GM18951 (cell line): ENCODE measurements at regions not wholly inside any gene's neighbourhood (a gene's known extent, or its start where the extent isn't known, plus 50 kb on each side); places are given as distances from the start of the nearest gene placed in this dataset.

ENCODE experiments used
- POLR2A ChIP-seq: IDR thresholded peaks from 4 replicates; pipeline ENCODE4 v1.6.1; 2011; ENCODE audit warnings: mild to moderate bottlenecking; ENCODE audit not compliant: insufficient read length, insufficient read depth; ENCODE audit errors: extremely low read depth
- in situ Hi-C: fragments of 300-500 bp; cut with MboI; formaldehyde crosslinking; loops from one replicate; pipeline ENCODE4 v1.12.0; 2022; ENCODE audit warnings: low sequenced_read_pairs, mixed read lengths, inconsistent platforms; ENCODE audit not compliant: unreplicated experiment

DNA sequence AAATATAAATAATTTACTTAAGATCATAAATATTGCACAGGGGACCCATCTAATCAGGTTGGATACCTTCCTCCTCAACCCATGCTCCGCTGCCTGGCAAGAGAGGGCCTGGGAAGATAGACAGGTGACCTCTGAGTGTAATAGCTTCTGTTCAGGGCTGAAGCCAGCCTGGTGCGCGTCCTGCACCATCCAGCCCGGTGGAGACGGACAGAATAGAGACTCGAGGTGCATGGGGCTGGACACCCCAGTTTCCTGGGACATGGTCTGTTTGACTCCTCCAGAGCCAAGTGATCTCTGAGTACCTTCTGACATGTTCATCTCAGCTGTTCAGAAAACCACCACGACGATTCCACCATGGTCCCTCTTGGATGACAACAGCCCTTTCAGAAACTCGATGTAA, 209.3 kb upstream of the MYT1L start:
- in situ Hi-C loops, result no loop called here
- no peak for TF ChIP-seq POLR2A

DNA sequence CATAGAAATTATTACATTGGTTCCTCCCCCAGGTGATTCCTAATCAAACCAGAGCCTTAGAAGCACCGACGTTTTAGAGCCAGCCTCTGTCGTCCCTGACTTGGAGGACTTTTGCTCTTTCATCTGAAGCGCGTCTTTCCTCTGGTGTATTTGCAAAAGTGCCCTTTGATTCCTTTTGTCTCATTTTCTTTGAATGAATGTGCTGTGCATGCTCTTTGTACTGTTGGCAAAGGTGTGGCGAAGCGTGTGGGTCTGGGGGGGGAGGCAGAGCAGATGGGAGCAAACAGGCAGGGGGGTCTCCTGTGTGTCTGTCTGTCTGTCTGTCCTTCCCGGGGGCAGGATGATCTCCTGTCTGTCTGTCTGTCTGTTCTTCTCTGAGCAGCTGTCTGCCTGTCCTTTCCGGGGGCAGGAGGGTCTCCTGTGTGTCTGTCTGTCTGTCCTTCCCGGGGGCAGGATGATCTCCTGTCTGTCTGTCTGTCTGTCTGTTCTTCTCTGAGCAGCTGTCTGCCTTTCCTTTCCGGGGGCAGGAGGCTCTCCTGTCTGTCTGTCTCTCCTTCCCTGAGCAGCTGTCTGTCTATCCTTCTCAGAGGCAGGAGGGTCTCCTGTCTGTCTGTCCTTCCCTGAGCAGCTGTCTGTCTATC, 205.5 kb upstream of the MYT1L start:
- in situ Hi-C loops, result no loop called here
- no peak for TF ChIP-seq POLR2A

DNA sequence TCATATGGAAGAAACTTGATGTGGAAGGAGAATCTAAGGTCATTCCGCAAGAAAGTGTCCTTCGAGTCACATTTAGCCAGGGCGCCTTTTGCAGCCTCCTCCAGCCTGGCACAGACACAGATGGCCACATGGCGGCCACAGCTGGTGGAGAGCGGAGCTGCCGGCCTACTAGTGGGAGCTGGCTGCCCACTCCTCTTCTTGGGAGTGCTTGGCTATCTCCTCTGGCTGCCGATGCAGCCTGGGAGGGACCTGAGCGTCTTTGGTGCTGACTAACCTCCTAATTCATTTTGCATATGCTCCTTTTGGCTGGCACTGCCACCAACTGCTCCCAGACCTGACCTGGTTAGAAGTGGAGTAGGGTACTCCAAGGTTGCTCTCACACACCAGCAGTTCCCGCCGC, 199.3 kb upstream of the MYT1L start:
- in situ Hi-C loops, result no loop called here
- no peak for TF ChIP-seq POLR2A

DNA sequence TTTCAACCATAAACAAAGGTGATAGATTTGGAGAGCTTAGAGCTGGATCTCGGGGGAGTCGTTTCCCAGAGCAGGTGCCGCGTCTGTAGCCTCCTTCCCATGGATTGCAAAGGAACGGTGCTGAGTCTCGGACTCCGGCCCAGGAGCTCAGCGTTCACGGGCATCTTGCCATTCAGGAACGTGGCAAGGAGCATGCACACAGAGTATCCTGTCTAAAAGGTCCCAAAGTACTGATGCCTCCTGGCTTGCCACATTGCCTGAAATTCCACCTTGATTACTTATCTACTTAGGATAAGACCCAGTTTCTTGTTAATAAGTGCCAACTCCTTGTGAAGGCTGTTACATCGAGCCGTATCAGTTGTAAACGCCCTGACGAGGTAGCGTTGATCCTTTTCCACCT, 197.8 kb upstream of the MYT1L start:
- TF ChIP-seq POLR2A, result no peak
- in situ Hi-C loops, result no loop called here

DNA sequence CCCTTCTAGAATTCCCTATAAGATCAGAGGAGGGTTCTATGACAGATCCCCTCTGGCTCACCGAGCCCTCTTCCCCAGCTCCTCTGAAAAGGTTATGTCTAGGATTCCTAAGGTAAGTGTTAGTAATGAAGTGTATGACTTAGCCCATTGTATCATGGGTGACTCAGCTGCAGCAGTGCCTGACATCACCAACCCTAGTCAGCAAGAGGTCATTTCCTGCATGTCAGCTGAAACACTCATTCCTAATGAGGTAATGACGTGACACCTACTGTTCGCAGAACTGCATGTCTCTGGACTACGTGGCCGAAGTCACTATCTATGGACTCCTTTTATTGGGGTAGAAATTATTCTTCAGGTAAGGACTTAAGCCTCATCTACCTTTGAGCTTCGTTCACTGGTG, 196.1 kb upstream of the MYT1L start:
- no peak for TF ChIP-seq POLR2A
- in situ Hi-C loops, result no loop called here

DNA sequence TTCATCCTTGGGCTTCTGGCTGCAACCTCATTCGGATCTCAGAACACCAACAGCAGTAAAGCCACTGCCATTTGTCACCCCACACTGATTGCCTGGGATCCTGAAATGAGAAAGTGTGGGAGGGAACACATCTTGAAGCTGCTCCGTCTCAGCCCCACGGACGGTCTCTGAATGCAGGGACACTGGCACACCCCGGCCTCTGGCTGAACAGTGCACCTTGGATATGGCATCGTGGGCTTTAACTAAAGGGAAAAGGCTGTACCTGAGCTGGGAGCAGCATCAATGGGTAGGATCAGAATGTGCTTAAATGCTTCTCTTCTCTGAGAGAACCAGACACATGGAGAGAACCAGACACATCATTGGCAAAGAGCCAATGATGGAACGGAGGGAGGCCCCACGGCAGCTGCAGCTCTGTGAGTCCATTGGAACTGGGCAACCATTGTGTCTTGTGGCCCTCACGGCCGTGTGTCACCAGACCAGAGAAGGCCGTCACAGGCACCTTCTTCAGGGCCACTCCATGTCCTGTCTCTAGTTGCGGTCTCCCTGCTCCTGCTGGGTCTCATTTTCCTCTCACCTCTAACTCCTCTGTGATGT, 193.4 kb upstream of the MYT1L start:
- in situ Hi-C loops, result no loop called here

DNA sequence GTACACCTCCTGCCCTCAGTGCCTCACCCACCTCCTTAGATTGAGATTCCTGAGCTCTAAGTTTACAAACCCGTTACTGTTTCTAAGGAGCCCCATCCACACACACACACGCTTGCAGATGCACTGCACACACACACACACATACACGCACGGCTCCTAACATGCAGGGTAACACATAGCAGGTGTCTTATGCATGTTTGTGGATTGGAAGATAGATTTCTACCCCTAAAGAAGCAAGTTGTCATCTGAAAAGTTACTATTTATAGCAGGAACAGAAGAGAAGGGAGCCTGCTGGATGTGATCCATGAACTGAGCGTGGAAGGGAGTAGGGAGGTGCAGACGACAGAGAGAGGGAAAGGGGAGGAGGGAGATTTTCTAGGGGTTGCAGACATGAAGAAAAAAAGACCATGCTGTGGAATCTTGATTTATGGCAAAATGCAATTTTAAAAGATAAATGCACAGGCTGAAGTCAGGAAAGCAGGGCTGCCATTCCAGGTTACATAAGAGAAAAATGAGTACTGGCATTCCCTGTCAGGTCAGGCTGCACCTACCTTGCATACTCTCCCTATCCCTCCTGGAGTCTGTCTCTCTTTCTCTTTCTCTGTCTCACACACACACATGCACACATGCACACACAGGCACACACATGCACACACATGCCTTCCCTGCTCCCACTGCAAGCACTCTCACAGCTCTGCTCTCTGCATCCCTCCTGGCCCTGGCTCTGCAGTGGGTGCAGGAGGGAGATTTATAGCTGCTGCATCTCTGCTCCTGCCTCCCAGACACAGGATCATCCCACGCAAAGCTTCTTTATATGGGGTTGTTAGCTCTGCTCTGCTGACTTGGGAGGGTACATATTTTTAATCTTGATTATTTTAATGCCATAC, 192.6 kb upstream of the MYT1L start:
- in situ Hi-C loops, result no loop called here
- TF ChIP-seq POLR2A, result no peak

More for the DNA sequence above, 193.4 kb upstream of the MYT1L start:
- no peak for TF ChIP-seq POLR2A

DNA sequence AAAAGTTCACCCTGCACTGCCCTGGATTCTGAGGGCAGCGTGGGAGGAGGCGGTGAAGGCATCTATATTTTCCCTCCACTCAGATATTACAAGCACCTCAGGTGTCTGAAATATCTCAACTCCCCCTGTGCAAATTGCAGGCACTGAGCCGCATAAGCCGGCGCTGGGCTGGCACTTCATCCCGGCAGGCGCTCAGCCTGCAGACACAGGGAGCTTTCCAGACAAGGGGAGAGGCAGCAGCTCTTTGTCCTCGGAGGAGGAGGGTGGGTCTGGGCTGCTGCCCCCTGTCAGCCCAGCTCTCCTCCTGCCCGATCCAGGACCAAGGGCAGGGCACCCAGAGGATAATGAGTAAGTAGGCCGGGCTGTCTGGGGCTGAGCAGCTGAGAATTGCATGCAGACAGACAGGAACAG, 189.3 kb upstream of the MYT1L start:
- TF ChIP-seq POLR2A, result no peak
- in situ Hi-C loops, result no loop called here

DNA sequence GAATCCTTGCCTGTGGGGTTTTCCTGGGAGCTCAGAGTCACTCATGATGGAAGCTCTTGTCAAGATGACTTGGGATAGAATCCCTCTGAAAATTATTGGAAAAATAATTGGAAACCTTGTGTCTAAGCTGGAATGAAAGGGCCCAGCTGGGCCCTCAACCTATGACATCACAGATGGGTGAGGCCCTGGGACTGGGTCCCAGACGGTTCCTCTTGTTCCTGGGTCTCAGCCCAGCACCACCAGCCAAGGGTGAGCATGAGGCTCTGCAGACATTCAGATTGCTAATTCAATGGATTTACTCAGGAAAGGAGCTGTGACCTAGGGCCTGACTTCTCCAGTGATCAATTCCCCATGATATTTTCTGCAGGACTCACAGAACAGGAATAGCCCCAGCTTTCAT, 188.3 kb upstream of the MYT1L start:
- in situ Hi-C loops, result no loop called here
- no peak for TF ChIP-seq POLR2A

DNA sequence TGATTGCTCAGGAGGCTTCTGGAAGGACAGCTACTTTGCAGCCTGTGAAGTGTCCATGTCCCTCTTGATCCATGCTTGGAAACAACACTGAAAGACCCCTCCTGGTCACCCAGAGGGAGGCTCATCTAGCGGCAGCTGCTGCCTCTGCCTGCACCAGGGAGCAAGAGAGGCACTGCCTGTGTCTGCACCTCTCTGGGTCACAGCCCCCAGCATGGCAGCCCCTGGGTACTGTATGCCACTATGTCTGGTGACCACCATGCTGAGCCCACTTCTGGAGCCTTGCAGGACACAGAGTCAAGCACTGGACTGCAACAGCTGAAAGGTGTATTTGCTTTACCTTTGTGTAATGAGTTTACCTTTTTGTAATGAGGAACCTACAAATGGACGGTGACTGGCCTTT, 186.3 kb upstream of the MYT1L start:
- no peak for TF ChIP-seq POLR2A
- in situ Hi-C loops, result no loop called here

DNA sequence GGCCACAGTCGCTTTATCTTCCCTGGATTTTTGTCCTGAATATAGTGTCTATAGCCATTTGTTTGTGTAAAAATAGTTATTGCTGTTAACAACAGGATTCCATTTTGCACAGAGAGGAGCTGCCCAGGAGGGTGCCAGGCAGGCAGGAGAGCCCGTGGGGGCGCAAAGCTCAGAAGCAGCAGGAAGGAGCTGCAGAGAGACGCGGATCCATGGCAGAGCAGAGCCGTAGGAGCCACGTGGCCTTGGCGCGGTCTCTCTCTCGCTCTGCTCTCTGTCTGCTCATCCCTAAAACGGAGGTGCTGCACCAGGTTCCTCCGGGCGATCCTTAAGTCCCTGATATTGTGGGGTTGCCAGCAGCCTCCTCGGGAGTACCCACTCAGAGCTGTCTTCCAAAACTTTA, 185.3 kb upstream of the MYT1L start:
- in situ Hi-C loops, result no loop called here

DNA sequence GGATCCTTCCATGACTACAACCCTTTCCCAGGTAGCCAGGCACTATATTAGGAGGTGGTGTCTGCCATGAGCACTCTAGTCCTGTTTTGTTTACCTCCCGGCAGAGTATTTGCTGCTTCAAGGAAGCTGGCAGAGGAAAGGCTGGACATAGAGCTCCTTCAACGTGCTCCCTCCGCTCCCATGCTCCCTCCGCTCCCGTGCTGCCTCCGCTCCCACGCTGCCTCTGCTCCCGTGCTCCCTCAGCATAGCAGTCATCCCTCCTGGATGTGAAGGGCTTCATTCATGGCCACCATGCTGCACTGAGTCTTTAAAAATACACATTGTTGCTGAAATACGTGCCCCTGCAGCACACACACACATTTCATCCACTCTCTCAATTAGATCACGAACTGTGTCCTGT, 181.9 kb upstream of the MYT1L start:
- in situ Hi-C loops, result no loop called here
- TF ChIP-seq POLR2A, result no peak

More for the DNA sequence above, 185.3 kb upstream of the MYT1L start:
- TF ChIP-seq POLR2A, result no peak

DNA sequence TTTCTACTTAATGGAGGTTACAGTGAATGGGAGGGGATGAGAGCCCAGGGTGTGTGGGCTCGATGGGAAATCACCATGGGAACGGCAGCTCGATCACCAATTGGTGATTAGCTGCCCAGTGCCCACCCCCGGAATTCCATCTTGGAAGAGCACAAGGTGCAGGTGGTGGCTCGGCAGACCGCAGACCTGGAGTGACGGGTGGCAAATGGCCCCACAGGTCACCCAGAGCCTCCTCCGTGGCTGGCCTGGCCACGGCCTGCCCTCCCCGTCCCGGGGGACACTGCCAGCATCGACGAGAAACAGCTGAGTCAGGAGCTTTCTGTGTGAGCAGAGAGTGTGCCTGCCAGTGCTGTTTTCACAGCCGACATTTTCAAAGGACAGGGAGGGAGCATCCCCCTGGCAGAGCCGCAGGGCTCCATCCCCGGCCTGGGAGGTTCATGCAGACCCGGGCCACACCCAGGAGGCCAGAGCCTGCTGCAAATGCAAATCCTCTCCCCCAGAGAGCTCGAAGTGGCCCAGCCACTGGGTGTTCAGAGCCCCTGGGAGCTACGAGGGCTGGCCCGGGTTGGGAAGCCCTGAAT, 176.4 kb upstream of the MYT1L start:
- TF ChIP-seq POLR2A, result no peak
- in situ Hi-C loops, result no loop called here
